B cell (primary cell): ENCODE measurements at regions not wholly inside any gene's neighbourhood (a gene's known extent, or its start where the extent isn't known, plus 50 kb on each side); places are given as distances from the start of the nearest gene placed in this dataset.

Experiments
- ATAC-seq: fragments of 200-7000 bp; cut with Tn5 transposase; one replicate; pipeline ENCODE4 v1.10.0; 2021; ENCODE audit warnings: low read depth, mild to moderate bottlenecking, moderate number of reproducible peaks, moderate library complexity
- CTCF ChIA-PET: fragments of 350-600 bp; sonication (Branson Sonifier 250); formaldehyde crosslinking; loops from one replicate; lab custom pipeline; 2021; ENCODE audit warnings: antibody characterized with exemption, inconsistent platforms; lab: Charles Lee
- POLR2A ChIA-PET: fragments of 350-600 bp; sonication (Branson Sonifier 250); formaldehyde crosslinking; loops from one replicate; lab custom pipeline; 2021; ENCODE audit warnings: antibody characterized with exemption; lab: Charles Lee
- DNase-seq: peaks from one replicate; pipeline ENCODE4 v3.0.0; 2013
- H2AFZ ChIP-seq: 2 replicates; pipeline ENCODE4 v1.6.1; 2012; ENCODE audit warnings: mild to moderate bottlenecking, low read depth, low read length; ENCODE audit not compliant: insufficient read depth, poor library complexity, severe bottlenecking
- H3K27ac ChIP-seq, 2 donors: 1 replicate in 1 of 2; 2 replicates in 1 of 2; pipeline ENCODE4 v1.5.1; 2012 to 2013; ENCODE audit warnings: low read length in 2 of 2, mild to moderate bottlenecking in 2 of 2, moderate library complexity in 1 of 2
- H3K27me3 ChIP-seq, 4 experiments: fragments of 200-600 bp in 1 of 4; sonication (generic) in 1 of 4; replicated peaks in 1 of 4; 1 replicate in 2 of 4; 2 replicates in 2 of 4; pipeline versions ENCODE4 v1.6.1 to v1.7.0; 2013 to 2016; ENCODE audit warnings: low read length in 3 of 4, mild to moderate bottlenecking in 2 of 4, mixed read lengths in 1 of 4, moderate library complexity in 1 of 4; ENCODE audit not compliant: insufficient read depth in 4 of 4, control insufficient read depth in 3 of 4; ENCODE audit errors: control extremely low read depth in 1 of 4
- H3K36me3 ChIP-seq, 2 experiments: replicated peaks in 1 of 2; 1 replicate in 1 of 2; 2 replicates in 1 of 2; pipeline versions ENCODE4 v1.6.1 to v1.7.1; 2013; ENCODE audit warnings: low read length in 1 of 2; ENCODE audit not compliant: insufficient read depth in 2 of 2, control insufficient read depth in 1 of 2; ENCODE audit errors: control extremely low read depth in 1 of 2, extremely low read depth in 1 of 2
- H3K4me1 ChIP-seq, 2 donors: fragments of 200-600 bp in 1 of 2; sonication (generic) in 1 of 2; 1 replicate in 1 of 2; 2 replicates in 1 of 2; pipeline versions ENCODE4 v1.5.1 to v1.6.1; 2013 to 2017; ENCODE audit warnings: low read length in 2 of 2; ENCODE audit not compliant: control insufficient read depth in 2 of 2, insufficient read depth in 2 of 2
- H3K4me2 ChIP-seq: replicated peaks from 2 replicates; pipeline ENCODE3; 2012; ENCODE audit warnings: mild to moderate bottlenecking, low read depth, low read length; ENCODE audit not compliant: poor library complexity, severe bottlenecking
- H3K4me3 ChIP-seq, 5 experiments: fragments of 200-600 bp in 1 of 5; sonication (generic) in 1 of 5; 1 replicate in 3 of 5; 2 replicates in 2 of 5; pipeline versions ENCODE4 v1.5.1 to v1.7.0; 2011 to 2016; ENCODE audit warnings: low read length in 4 of 5, mild to moderate bottlenecking in 4 of 5, low read depth in 2 of 5, control low read depth in 1 of 5, moderate library complexity in 1 of 5; ENCODE audit not compliant: insufficient read depth in 1 of 5; ENCODE audit errors: control extremely low read depth in 1 of 5, extremely low read depth in 1 of 5
- H3K79me2 ChIP-seq: fragments of 200-600 bp; sonication (generic); one replicate; pipeline ENCODE4 v1.6.0; 2016; ENCODE audit warnings: low read length; ENCODE audit not compliant: control insufficient read depth, insufficient read depth
- H3K9ac ChIP-seq: fragments of 200-600 bp; sonication (generic); 2 replicates; pipeline ENCODE4 v1.6.1; 2017; ENCODE audit warnings: mild to moderate bottlenecking, low read length, moderate library complexity
- H3K9me3 ChIP-seq, 3 donors: one replicate each; pipeline versions ENCODE4 v1.6.1 to v1.7.1; 2013; ENCODE audit warnings: low read length in 2 of 3; ENCODE audit not compliant: control insufficient read depth in 2 of 3, insufficient read depth in 1 of 3; ENCODE audit errors: control extremely low read depth in 1 of 3
- H4K20me1 ChIP-seq: 2 replicates; pipeline ENCODE4 v1.6.0; 2012; ENCODE audit warnings: mild to moderate bottlenecking, low read length; ENCODE audit not compliant: insufficient read depth, control insufficient read depth, poor library complexity, severe bottlenecking
- H3K27ac Mint-ChIP-seq: one replicate; pipeline ENCODE4 v1.8.0; 2021; ENCODE audit warnings: mixed read lengths
- H3K27me3 Mint-ChIP-seq: one replicate; pipeline ENCODE4 v1.8.0; 2021; ENCODE audit warnings: mixed read lengths
- H3K4me1 Mint-ChIP-seq: one replicate; pipeline ENCODE4 v1.8.0; 2021; ENCODE audit warnings: mixed read lengths
- H3K4me3 Mint-ChIP-seq: one replicate; pipeline ENCODE4 v1.8.0; 2021; ENCODE audit warnings: mixed read lengths
- H3K9me3 Mint-ChIP-seq: one replicate; pipeline ENCODE4 v1.8.0; 2022; ENCODE audit warnings: mixed read lengths; ENCODE audit not compliant: insufficient read depth
- EZH2 ChIP-seq: IDR thresholded peaks from 2 replicates; pipeline ENCODE4 v1.6.1; 2012; ENCODE audit warnings: borderline replicate concordance, low read depth, mild to moderate bottlenecking, moderate library complexity, low read length; ENCODE audit not compliant: insufficient read depth, poor library complexity, severe bottlenecking
- WGBS: methylation state at CpG from one replicate; pipeline ENCODE4 v1.1.5; 2013; ENCODE audit warnings: missing lambda C conversion rate; ENCODE audit not compliant: insufficient coverage; 5-methylcytosine and 5-hydroxymethylcytosine counted together
- intact Hi-C: fragments of 100-400 bp; cut with micrococcal nuclease; formaldehyde crosslinking; loops from one replicate; pipeline ENCODE4 v1.10.0; 2022
- TF ChIP-seq, protein P1 (sequence below): fragments of 200-600 bp; IDR thresholded peaks from one replicate; pipeline ENCODE4 v1.8.0; 2022; ENCODE audit warnings: antibody characterized with exemption, mild to moderate bottlenecking

DNA sequence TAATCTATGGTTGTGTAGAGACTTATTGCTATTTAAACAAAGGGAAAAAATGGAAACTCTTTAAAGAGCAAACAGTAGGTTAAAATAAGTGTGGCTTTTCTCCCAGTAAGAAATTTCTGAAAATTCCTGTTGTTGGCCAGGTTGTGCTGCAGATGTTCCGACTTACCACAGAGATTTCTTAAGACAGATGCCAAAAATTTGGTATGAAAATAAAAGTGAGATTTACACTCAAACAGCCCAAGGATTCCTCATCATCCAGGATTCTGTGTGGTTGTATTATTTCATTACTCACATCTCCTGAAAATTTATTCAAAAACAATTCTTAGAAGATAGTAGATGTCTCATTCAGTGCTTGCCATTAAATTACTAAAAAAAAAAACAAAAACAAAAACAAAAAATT is 296.7 kb upstream of the PTBP2 start:
- no peak for DNase-seq
- Histone ChIP-seq H3K9ac (no peak overlapping the region), H3K27me3 (no peaks in the 10 kb centered on the region), H3K79me2 (no peaks in the 10 kb centered on the region), H3K4me2 (no peak overlapping the region), H2AFZ (no peak overlapping the region), H3K4me1 (no peaks in the 10 kb centered on the region), H3K9me3 (no peaks in the 10 kb centered on the region), H3K4me3 (no peak overlapping the region), H4K20me1 (no peaks in the 10 kb centered on the region), H3K36me3 (no peaks in the 10 kb centered on the region), H3K27ac (no peak overlapping the region)
- no peak overlapping the region for H3K4me3 Mint-ChIP-seq
- WGBS: no CpG with 5 or more reads among the region's 1 CpG
- ChIA-PET POLR2A (no interaction called here), CTCF (no interaction called here)
- no peaks in the 10 kb centered on the region for H3K4me1 Mint-ChIP-seq
- no peak overlapping the region for H3K27ac Mint-ChIP-seq
- intact Hi-C loops: no loop called here
- ATAC-seq: no peak
- H3K9me3 Mint-ChIP-seq: no peaks in the 10 kb centered on the region
- TF ChIP-seq, protein P1, sequence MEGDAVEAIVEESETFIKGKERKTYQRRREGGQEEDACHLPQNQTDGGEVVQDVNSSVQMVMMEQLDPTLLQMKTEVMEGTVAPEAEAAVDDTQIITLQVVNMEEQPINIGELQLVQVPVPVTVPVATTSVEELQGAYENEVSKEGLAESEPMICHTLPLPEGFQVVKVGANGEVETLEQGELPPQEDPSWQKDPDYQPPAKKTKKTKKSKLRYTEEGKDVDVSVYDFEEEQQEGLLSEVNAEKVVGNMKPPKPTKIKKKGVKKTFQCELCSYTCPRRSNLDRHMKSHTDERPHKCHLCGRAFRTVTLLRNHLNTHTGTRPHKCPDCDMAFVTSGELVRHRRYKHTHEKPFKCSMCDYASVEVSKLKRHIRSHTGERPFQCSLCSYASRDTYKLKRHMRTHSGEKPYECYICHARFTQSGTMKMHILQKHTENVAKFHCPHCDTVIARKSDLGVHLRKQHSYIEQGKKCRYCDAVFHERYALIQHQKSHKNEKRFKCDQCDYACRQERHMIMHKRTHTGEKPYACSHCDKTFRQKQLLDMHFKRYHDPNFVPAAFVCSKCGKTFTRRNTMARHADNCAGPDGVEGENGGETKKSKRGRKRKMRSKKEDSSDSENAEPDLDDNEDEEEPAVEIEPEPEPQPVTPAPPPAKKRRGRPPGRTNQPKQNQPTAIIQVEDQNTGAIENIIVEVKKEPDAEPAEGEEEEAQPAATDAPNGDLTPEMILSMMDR: no peak
- no peak for TF ChIP-seq EZH2
- no peaks in the 10 kb centered on the region for H3K27me3 Mint-ChIP-seq

DNA sequence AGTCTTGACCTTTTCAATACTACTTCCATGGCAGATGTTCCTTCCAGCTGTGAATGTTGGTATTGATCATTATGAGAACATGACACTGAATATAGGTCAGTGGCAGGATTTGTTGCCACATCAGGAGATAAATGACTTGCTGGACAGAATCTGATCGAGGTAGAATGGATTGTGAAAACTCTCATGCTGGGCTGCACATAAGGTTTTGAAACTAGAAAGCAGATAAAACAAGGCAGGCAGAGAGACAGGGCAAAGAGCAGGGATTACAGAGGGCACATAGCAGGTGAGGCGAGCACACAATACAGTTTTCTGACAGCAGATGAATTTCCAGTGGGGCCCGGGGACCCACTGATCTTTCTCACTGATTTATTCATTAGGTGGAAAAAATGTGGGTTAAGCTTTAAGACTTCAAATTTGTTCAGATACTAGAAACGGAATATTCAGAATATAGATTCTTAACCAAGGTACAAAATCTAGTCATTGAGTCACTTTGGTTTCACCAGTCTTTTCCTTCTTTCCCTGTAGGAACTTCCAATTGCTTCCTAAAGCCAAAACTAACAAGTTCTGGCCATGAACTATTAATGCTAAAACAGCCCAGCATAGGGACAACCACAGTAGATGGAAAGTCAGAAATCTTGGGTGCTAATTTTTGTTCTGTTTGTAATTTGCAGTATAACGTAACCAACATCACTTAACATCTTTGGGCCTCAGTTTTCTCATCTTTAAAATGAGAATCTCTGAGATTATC is 296.0 kb upstream of the PTBP2 start:
- no peak overlapping the region for H3K4me3 Mint-ChIP-seq
- no peak overlapping the region for H3K27ac Mint-ChIP-seq
- no peaks in the 10 kb centered on the region for H3K4me1 Mint-ChIP-seq
- Histone ChIP-seq H3K27ac (no peak overlapping the region), H3K4me3 (no peak overlapping the region), H4K20me1 (no peaks in the 10 kb centered on the region), H3K79me2 (no peaks in the 10 kb centered on the region), H3K9ac (no peak overlapping the region), H3K36me3 (no peaks in the 10 kb centered on the region), H2AFZ (no peak overlapping the region), H3K4me1 (no peaks in the 10 kb centered on the region), H3K27me3 (no peaks in the 10 kb centered on the region), H3K9me3 (no peaks in the 10 kb centered on the region), H3K4me2 (no peak overlapping the region)
- ChIA-PET CTCF (no interaction called here), POLR2A (no interaction called here)
- 77% methylated on average over 2 of the region's 5 CpGs for WGBS
- intact Hi-C loops: no loop called here
- H3K9me3 Mint-ChIP-seq: no peaks in the 10 kb centered on the region
- H3K27me3 Mint-ChIP-seq: no peaks in the 10 kb centered on the region
- TF ChIP-seq EZH2: no peak
- TF ChIP-seq, protein P1: no peak
- DNase-seq: no peak
- no peak for ATAC-seq
